ENCODE measurements at regions not wholly inside any gene's neighbourhood (a gene's known extent, or its start where the extent isn't known, plus 50 kb on each side); places are given as distances from the start of the nearest gene placed in this dataset.

- Histone ChIP-seq H3K9me1 (ENCODE audit: control insufficient read depth, insufficient read depth, low read length) (no peaks in the 10 kb centered on the region), H3K9me3 (replicated peaks; ENCODE audit: control insufficient read depth, insufficient read depth, low read depth, low read length) (no peaks in the 10 kb centered on the region), H3K27ac (ENCODE audit: extremely low read depth, low read depth, low read length) (no peak overlapping the region), H2AFZ (ENCODE audit: low read depth, low read length) (no peak overlapping the region), H3K4me2 (ENCODE audit: insufficient read depth, low read length) (no peak overlapping the region), H3K4me1 (replicated peaks in 1 of 2; ENCODE audit: control insufficient read depth in 2 of 2, insufficient read depth in 2 of 2, low read length in 2 of 2) (no peaks in the 10 kb centered on the region), H3K36me3 (ENCODE audit: control insufficient read depth, insufficient read depth, low read length) (no peaks in the 10 kb centered on the region), H4K20me1 (replicated peaks; ENCODE audit: control insufficient read depth, insufficient read depth, low read length) (no peaks in the 10 kb centered on the region), H3K9ac (ENCODE audit: insufficient read depth in 1 of 2, low read depth in 2 of 2, low read length in 2 of 2) (no peak overlapping the region), H3K4me3 (no peak overlapping the region), H3K27me3 (ENCODE audit: control insufficient read depth in 2 of 2, insufficient read depth in 2 of 2, low read length in 2 of 2) (no peaks in the 10 kb centered on the region), H3K79me2 (ENCODE audit: control insufficient read depth, insufficient read depth, low read length) (no peaks in the 10 kb centered on the region)
- no peak for DNase-seq (ENCODE audit: extremely low read depth in 1 of 4, low spot score in 3 of 4)
- no TSS peak for BruUV-seq (replicated peaks)
- CTCF ChIA-PET (ENCODE audit: low intra/inter-chr PET ratio), result no interaction called here
- no peak for FAIRE-seq
- no peak for ATAC-seq
- intact Hi-C loops (cut with micrococcal nuclease), result no loop called here
- in situ Hi-C loops (cut with MboI), result no loop called here
- POLR2A ChIA-PET, result interaction anchor here (0.6 kb wide), 1 partner anchor 105 kb away, joined by 3 read pairs; no protein-coding TSS in a partner anchor
- TF ChIP-seq PHB2 (IDR thresholded peaks at IDR 0.05; ENCODE audit: low read depth), result no peak
- TF ChIP-seq SMAD4 (CRISPR knock-in tag; conservative IDR thresholded peaks at IDR 0.05), result no peak
- TF ChIP-seq SRF (CRISPR knock-in tag; IDR thresholded peaks at IDR 0.05), result no peak
- TF ChIP-seq MXI1 (IDR thresholded peaks at IDR 0.05; ENCODE audit: low read depth, low read length), result no peak
- TF ChIP-seq ZNF354B (CRISPR knock-in tag; IDR thresholded peaks at IDR 0.05), result no peak
- TF ChIP-seq, protein P1, sequence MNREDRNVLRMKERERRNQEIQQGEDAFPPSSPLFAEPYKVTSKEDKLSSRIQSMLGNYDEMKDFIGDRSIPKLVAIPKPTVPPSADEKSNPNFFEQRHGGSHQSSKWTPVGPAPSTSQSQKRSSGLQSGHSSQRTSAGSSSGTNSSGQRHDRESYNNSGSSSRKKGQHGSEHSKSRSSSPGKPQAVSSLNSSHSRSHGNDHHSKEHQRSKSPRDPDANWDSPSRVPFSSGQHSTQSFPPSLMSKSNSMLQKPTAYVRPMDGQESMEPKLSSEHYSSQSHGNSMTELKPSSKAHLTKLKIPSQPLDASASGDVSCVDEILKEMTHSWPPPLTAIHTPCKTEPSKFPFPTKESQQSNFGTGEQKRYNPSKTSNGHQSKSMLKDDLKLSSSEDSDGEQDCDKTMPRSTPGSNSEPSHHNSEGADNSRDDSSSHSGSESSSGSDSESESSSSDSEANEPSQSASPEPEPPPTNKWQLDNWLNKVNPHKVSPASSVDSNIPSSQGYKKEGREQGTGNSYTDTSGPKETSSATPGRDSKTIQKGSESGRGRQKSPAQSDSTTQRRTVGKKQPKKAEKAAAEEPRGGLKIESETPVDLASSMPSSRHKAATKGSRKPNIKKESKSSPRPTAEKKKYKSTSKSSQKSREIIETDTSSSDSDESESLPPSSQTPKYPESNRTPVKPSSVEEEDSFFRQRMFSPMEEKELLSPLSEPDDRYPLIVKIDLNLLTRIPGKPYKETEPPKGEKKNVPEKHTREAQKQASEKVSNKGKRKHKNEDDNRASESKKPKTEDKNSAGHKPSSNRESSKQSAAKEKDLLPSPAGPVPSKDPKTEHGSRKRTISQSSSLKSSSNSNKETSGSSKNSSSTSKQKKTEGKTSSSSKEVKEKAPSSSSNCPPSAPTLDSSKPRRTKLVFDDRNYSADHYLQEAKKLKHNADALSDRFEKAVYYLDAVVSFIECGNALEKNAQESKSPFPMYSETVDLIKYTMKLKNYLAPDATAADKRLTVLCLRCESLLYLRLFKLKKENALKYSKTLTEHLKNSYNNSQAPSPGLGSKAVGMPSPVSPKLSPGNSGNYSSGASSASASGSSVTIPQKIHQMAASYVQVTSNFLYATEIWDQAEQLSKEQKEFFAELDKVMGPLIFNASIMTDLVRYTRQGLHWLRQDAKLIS (CRISPR knock-in tag; IDR thresholded peaks at IDR 0.05), result no peak
- no peak for TF ChIP-seq ARNT (IDR thresholded peaks at IDR 0.05)
- no peak for TF ChIP-seq ESRRB (CRISPR knock-in tag; IDR thresholded peaks at IDR 0.05; ENCODE audit: borderline replicate concordance)
- TF ChIP-seq SAP30 (IDR thresholded peaks at IDR 0.05; ENCODE audit: borderline replicate concordance, insufficient read depth, low read depth, low read length, poor library complexity, severe bottlenecking), result no peak
- WGBS (ENCODE audit: insufficient coverage, low coverage, missing lambda C conversion rate), result 5% methylated on average over 4 of the region's 4 CpGs
Measured at GRCh38 chr2:7826656-7827055, 855.2 kb upstream of the ID2 start.

All from K562 (cell line).